ENCODE measurements at regions not wholly inside any gene's neighbourhood (a gene's known extent, or its start where the extent isn't known, plus 50 kb on each side); places are given as distances from the start of the nearest gene placed in this dataset.
A peak's percentile ranks its signal among the peaks of the same experiment; 100 is the strongest.

DNA sequence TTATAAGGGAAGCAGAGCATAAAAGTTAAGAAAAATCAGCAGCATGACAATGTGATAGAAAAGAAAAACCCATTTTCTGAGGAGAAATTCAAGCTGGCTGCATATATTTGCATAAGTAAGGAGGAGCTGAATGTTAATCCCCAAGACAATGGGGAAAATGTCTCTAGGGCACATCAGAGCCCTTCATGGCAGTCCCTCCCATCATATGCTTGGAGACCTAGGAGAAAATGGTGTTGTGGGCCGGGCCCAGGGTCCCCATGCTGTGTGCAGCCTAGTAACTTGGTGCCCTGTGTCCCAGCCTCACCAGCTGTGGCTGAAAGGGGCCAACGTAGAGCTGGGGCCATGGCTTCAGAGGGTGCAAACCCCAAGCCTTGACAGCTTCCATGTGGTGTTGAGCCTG, 100.6 kb upstream of the PLPPR4 start:
- no peaks in the 10 kb centered on the region for H3K4me1 Mint-ChIP-seq
- no peak for DNase-seq (ENCODE audit: low spot score)
- Histone ChIP-seq H3K36me3 (no peaks in the 10 kb centered on the region), H3K27ac (no peak overlapping the region), H3K79me2 (ENCODE audit: low read depth) (no peaks in the 10 kb centered on the region), H3F3A (ENCODE audit: low read depth) (no peaks in the 10 kb centered on the region), H3K9me3 (ENCODE audit: low read depth) (no peaks in the 10 kb centered on the region), H3K4me2 (no peak overlapping the region), H3K4me3 (no peak overlapping the region), H4K20me1 (ENCODE audit: low read depth) (no peaks in the 10 kb centered on the region), H2AFZ (replicated peaks) (no peak overlapping the region), H3K27me3 (no peaks in the 10 kb centered on the region), H3K9ac (no peak overlapping the region), H3K4me1 (no peaks in the 10 kb centered on the region)
- no peak overlapping the region for H3K27ac Mint-ChIP-seq
- no peak overlapping the region for H3K4me3 Mint-ChIP-seq
- H3K36me3 Mint-ChIP-seq, result no peaks in the 10 kb centered on the region
- H3K27me3 Mint-ChIP-seq (ENCODE audit: insufficient read depth, low read depth), result peaks cover 3% of the 10 kb centered on the region
- H3K9me3 Mint-ChIP-seq, result peaks cover 4% of the 10 kb centered on the region
- TF ChIP-seq EZH2 (IDR thresholded peaks at IDR 0.05) (no peak), EZH2phosphoT487 (IDR thresholded peaks at IDR 0.05) (no peak), CTCF (IDR thresholded peaks at IDR 0.05) (no peak)

- Mint-ChIP-seq H3K36me3 (no peaks in the 10 kb centered on the region), H3K9me3 (no peaks in the 10 kb centered on the region), H3K4me3 (no peak overlapping the region), H3K27me3 (ENCODE audit: insufficient read depth, low read depth) (no peaks in the 10 kb centered on the region), H3K27ac (no peak overlapping the region), H3K4me1 (no peaks in the 10 kb centered on the region)
- no peak for TF ChIP-seq EZH2phosphoT487 (IDR thresholded peaks at IDR 0.05)
- TF ChIP-seq EZH2 (IDR thresholded peaks at IDR 0.05), result no peak
- no peak for TF ChIP-seq CTCF (IDR thresholded peaks at IDR 0.05)
- Histone ChIP-seq H3K36me3 (no peaks in the 10 kb centered on the region), H2AFZ (replicated peaks) (no peak overlapping the region), H3K27me3 (no peaks in the 10 kb centered on the region), H3K79me2 (ENCODE audit: low read depth) (no peaks in the 10 kb centered on the region), H3K4me3 (no peak overlapping the region), H3K9me3 (ENCODE audit: low read depth) (no peaks in the 10 kb centered on the region), H3K27ac (no peak overlapping the region), H4K20me1 (ENCODE audit: low read depth) (no peaks in the 10 kb centered on the region), H3K4me1 (no peaks in the 10 kb centered on the region), H3K4me2 (no peak overlapping the region), H3F3A (ENCODE audit: low read depth) (no peaks in the 10 kb centered on the region), H3K9ac (no peak overlapping the region)
- no peak for DNase-seq (ENCODE audit: low spot score)
These were observed 93.8 kb upstream of the PLPPR4 start for GRCh38 chr1:99170516-99170915.

DNA sequence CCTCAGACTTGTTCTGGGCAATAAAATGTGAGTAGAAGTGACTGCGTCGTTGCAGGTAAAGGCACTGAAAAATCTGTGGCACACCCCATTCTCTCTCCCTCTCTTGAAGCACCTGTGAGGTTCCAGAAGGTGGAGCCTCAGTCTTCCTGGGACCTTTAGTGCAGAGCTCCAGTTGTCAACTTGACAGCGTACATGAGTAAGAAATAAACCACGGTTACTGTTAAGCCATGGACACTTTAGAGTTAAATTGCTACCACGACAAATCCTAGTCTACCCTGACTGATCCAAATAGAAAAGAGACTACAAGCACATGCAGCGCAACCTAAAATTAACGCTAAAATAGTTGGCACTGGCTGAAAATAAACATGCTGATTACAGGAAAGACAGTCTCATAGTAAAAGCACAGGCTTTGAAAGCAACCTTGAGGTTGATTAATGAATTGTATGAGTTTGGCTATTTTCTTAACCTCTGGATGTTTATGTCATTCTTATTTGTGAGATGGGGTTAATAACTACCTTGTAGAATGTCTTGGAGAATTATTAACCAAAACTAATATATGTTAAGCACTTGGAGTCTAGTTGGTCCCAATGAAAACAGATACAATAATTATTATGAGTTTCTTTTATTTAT, 93.0 kb upstream of the PLPPR4 start:
- no peak overlapping the region for H3K4me2 ChIP-seq
- peak; percentile 24 for DNase-seq (ENCODE audit: low spot score)
- H2AFZ ChIP-seq (replicated peaks), result peak overlapping the region; percentile 69
- no peak overlapping the region for H3K4me3 Mint-ChIP-seq
- no peaks in the 10 kb centered on the region for H4K20me1 ChIP-seq (ENCODE audit: low read depth)
- no peaks in the 10 kb centered on the region for H3K9me3 Mint-ChIP-seq
- no peaks in the 10 kb centered on the region for H3K79me2 ChIP-seq (ENCODE audit: low read depth)
- no peaks in the 10 kb centered on the region for H3K27me3 Mint-ChIP-seq (ENCODE audit: insufficient read depth, low read depth)
- no peak overlapping the region for H3K27ac Mint-ChIP-seq
- H3K27me3 ChIP-seq, result no peaks in the 10 kb centered on the region
- H3F3A ChIP-seq (ENCODE audit: low read depth), result no peaks in the 10 kb centered on the region
- H3K9ac ChIP-seq, result no peak overlapping the region
- H3K9me3 ChIP-seq (ENCODE audit: low read depth), result no peaks in the 10 kb centered on the region
- no peaks in the 10 kb centered on the region for H3K4me1 Mint-ChIP-seq
- H3K4me3 ChIP-seq, result no peak overlapping the region
- peak; percentile 10 for TF ChIP-seq CTCF (IDR thresholded peaks at IDR 0.05)
- TF ChIP-seq EZH2 (IDR thresholded peaks at IDR 0.05), result no peak
- no peak for TF ChIP-seq EZH2phosphoT487 (IDR thresholded peaks at IDR 0.05)
- H3K27ac ChIP-seq, result no peak overlapping the region
- H3K36me3 ChIP-seq, result no peaks in the 10 kb centered on the region
- H3K4me1 ChIP-seq, result no peaks in the 10 kb centered on the region
- H3K36me3 Mint-ChIP-seq, result no peaks in the 10 kb centered on the region

All from neural progenitor cell (in vitro differentiated cells).